PC-9 (cell line): ENCODE measurements at regions not wholly inside any gene's neighbourhood (a gene's known extent, or its start where the extent isn't known, plus 50 kb on each side); places are given as distances from the start of the nearest gene placed in this dataset.

Source experiments
- BruUV-seq: library from RNA; stranded (reverse); fragments of 400-500 nt; replicated peaks from 2 replicates; lab custom pipeline; 2021; lab: Mats Ljungman, UMichigan
- CTCF ChIA-PET: fragments of 300-600 bp; sonication (Branson Sonifier 250); formaldehyde crosslinking; loops from one replicate; lab custom pipeline; 2022; ENCODE audit warnings: antibody characterized with exemption; lab: Charles Lee
- POLR2A ChIA-PET: fragments of 300-600 bp; sonication (Branson Sonifier 250); formaldehyde crosslinking; loops from one replicate; lab custom pipeline; 2022; ENCODE audit warnings: antibody characterized with exemption; ENCODE audit not compliant: unreplicated experiment; lab: Charles Lee
- DNase-seq, 2 experiments: peaks; one replicate each; pipeline versions ENCODE4 v3.0.0 to v3.0.0-alpha.2; 2015 to 2022; ENCODE audit warnings: mixed read lengths in 1 of 2
- H2AFZ ChIP-seq: fragments of 200-600 bp; sonication (generic); 2 replicates; pipeline ENCODE4 v1.8.1; 2017; ENCODE audit warnings: antibody characterized with exemption
- H3F3A ChIP-seq: fragments of 200-600 bp; sonication (generic); 2 replicates; pipeline ENCODE4 v1.8.1; 2017; ENCODE audit warnings: antibody characterized with exemption, mild to moderate bottlenecking, low read depth; ENCODE audit not compliant: insufficient read depth
- H3K27ac ChIP-seq: fragments of 200-600 bp; sonication (generic); 2 replicates; pipeline ENCODE4 v1.6.1; 2016; ENCODE audit warnings: mixed run types
- H3K27me3 ChIP-seq: fragments of 200-600 bp; sonication (generic); 2 replicates; pipeline ENCODE4 v1.6.1; 2016; ENCODE audit warnings: low read depth, mixed run types; ENCODE audit not compliant: insufficient read depth
- H3K36me3 ChIP-seq: fragments of 200-600 bp; sonication (generic); 2 replicates; pipeline ENCODE4 v1.6.1; 2016; ENCODE audit warnings: low read depth, mixed run types
- H3K4me1 ChIP-seq: fragments of 200-600 bp; sonication (generic); replicated peaks from 2 replicates; pipeline ENCODE4 v1.6.1; 2016; ENCODE audit warnings: mixed run types; ENCODE audit not compliant: insufficient read depth
- H3K4me2 ChIP-seq: fragments of 200-600 bp; sonication (generic); 2 replicates; pipeline ENCODE4 v1.6.1; 2017; ENCODE audit warnings: mixed run types
- H3K4me3 ChIP-seq: fragments of 200-600 bp; sonication (generic); 2 replicates; pipeline ENCODE4 v1.6.1; 2016; ENCODE audit warnings: mixed run types
- H3K79me2 ChIP-seq: fragments of 200-600 bp; sonication (generic); 2 replicates; pipeline ENCODE4 v1.6.1; 2017; ENCODE audit warnings: low read depth, mixed run types
- H3K9me2 ChIP-seq: fragments of 200-600 bp; sonication (generic); 2 replicates; pipeline ENCODE4 v1.8.1; 2017; ENCODE audit warnings: mild to moderate bottlenecking; ENCODE audit not compliant: insufficient read depth
- H3K9me3 ChIP-seq: fragments of 200-600 bp; sonication (generic); 2 replicates; pipeline ENCODE4 v1.8.1; 2016; ENCODE audit warnings: low read depth; ENCODE audit not compliant: insufficient read depth
- H4K20me1 ChIP-seq: fragments of 200-600 bp; sonication (generic); 2 replicates; pipeline ENCODE4 v1.8.1; 2017; ENCODE audit not compliant: insufficient read depth
- EZH2 ChIP-seq: fragments of 200-600 bp; sonication (generic); IDR thresholded peaks from 2 replicates; pipeline ENCODE4 v1.8.0; 2017; ENCODE audit warnings: antibody characterized with exemption, low read depth
- intact Hi-C: fragments of 100-400 bp; cut with micrococcal nuclease; formaldehyde crosslinking; loops from one replicate; pipeline ENCODE4 v1.10.0; 2022; ENCODE audit not compliant: unreplicated experiment
- TF ChIP-seq, protein P1 (sequence below): fragments of 200-600 bp; sonication (generic); conservative IDR thresholded peaks from 2 replicates; pipeline ENCODE4 v1.6.1; 2017; ENCODE audit warnings: mixed run types, antibody characterized with exemption, mild to moderate bottlenecking, moderate library complexity

DNA sequence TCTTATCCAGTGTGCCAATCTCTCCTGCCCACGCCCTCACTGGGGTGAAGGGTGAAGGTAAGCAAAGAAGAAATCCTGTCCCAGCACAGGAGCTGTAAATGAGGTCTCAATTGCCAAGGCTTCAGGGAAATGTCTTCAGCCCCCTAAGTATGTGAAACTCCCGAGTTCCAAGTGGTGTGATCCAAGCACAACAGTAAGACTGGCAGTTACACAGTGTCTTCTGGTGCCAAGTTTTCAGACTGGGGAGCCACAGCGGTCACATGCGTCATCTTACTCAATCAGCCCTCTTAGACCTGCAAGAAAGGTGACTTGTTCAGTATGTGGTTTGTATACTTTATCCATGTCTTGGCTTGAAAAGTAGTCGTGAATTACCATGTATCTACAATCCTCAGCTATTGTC is 55.0 kb upstream of the SPRED2 start:
- no TSS peak for BruUV-seq
- Histone ChIP-seq H2AFZ (no peak overlapping the region), H3K4me2 (no peak overlapping the region), H3K79me2 (no peaks in the 10 kb centered on the region), H3K9me2 (no peaks in the 10 kb centered on the region), H3K36me3 (no peaks in the 10 kb centered on the region), H3K4me3 (no peak overlapping the region), H3F3A (peaks cover 13% of the 10 kb centered on the region; the same call in 1 of the 2 replicates), H3K27me3 (no peaks in the 10 kb centered on the region), H3K27ac (no peak overlapping the region), H3K9me3 (peaks cover 50% of the 10 kb centered on the region), H4K20me1 (no peaks in the 10 kb centered on the region), H3K4me1 (peaks cover 15% of the 10 kb centered on the region)
- intact Hi-C loops = no loop called here
- DNase-seq = no peak
- ChIA-PET CTCF (no interaction called here), POLR2A (interaction anchor here (0.6 kb wide), 1 partner anchor 35 kb away, joined by 3 read pairs; no protein-coding TSS in a partner anchor)
- TF ChIP-seq, protein P1, sequence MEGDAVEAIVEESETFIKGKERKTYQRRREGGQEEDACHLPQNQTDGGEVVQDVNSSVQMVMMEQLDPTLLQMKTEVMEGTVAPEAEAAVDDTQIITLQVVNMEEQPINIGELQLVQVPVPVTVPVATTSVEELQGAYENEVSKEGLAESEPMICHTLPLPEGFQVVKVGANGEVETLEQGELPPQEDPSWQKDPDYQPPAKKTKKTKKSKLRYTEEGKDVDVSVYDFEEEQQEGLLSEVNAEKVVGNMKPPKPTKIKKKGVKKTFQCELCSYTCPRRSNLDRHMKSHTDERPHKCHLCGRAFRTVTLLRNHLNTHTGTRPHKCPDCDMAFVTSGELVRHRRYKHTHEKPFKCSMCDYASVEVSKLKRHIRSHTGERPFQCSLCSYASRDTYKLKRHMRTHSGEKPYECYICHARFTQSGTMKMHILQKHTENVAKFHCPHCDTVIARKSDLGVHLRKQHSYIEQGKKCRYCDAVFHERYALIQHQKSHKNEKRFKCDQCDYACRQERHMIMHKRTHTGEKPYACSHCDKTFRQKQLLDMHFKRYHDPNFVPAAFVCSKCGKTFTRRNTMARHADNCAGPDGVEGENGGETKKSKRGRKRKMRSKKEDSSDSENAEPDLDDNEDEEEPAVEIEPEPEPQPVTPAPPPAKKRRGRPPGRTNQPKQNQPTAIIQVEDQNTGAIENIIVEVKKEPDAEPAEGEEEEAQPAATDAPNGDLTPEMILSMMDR = no peak
- TF ChIP-seq EZH2 = no peak

DNA sequence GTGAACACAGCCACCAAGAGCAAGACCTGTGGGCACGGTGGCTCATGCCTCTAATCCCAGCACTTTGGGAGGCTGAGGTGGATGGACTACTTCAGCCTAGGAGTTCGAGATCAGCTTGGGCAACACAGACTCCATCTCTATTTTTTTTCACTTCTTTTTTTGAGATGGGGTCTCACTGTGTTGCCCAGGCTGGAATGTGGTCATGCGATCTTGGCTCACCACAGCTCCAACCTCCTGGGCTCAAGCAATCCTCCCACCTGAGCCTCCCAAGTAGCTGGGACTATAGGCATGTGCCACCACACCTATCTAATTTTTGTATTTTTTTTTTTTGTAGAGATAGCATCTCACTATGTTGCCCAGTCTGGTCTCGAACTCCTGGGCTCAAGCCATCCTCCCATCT is 54.4 kb upstream of the SPRED2 start:
- Histone ChIP-seq H3K27me3 (no peaks in the 10 kb centered on the region), H3K9me2 (no peaks in the 10 kb centered on the region), H3K4me1 (peaks cover 11% of the 10 kb centered on the region), H3K27ac (no peak overlapping the region), H3K4me3 (no peak overlapping the region), H3K9me3 (peaks cover 50% of the 10 kb centered on the region), H4K20me1 (no peaks in the 10 kb centered on the region), H3K36me3 (no peaks in the 10 kb centered on the region), H3F3A (peaks cover 10% of the 10 kb centered on the region; the same call in 1 of the 2 replicates), H3K79me2 (no peaks in the 10 kb centered on the region), H3K4me2 (no peak overlapping the region), H2AFZ (no peak overlapping the region)
- BruUV-seq = no TSS peak
- TF ChIP-seq, protein P1 = no peak
- no peak for TF ChIP-seq EZH2
- ChIA-PET POLR2A (no interaction called here), CTCF (no interaction called here)
- intact Hi-C loops = no loop called here
- no peak for DNase-seq

DNA sequence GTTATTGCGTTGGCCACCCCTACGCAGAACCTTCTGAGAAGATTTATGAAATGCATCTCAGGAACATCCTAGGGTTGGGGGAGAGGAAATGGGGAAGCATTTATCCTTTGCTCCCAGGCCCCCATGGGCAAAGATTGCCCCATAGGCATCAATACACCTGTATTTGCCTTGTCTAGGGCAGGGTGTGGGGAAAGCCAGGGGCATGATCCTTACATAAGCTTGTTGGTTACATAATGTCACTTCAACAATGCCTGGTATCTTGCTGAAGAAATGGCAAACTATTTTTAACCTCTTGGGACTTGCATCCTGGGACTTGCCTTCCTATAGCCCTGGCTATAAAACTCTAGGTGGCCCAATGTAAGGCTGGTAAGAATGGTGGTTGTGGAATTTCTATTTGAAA is 53.9 kb upstream of the SPRED2 start:
- H3K9me3 ChIP-seq = peaks cover 50% of the 10 kb centered on the region
- H3K9me2 ChIP-seq = no peaks in the 10 kb centered on the region
- H4K20me1 ChIP-seq = no peaks in the 10 kb centered on the region
- DNase-seq = no peak
- no peak overlapping the region for H3K4me2 ChIP-seq
- H3K4me3 ChIP-seq = no peak overlapping the region
- POLR2A ChIA-PET = no interaction called here
- H3K4me1 ChIP-seq = peaks cover 6% of the 10 kb centered on the region
- no peaks in the 10 kb centered on the region for H3K79me2 ChIP-seq
- H3K27me3 ChIP-seq = no peaks in the 10 kb centered on the region
- no TSS peak for BruUV-seq
- intact Hi-C loops = no loop called here
- H3F3A ChIP-seq = peaks cover 5% of the 10 kb centered on the region; the same call in 1 of the 2 replicates
- no peak for TF ChIP-seq EZH2
- TF ChIP-seq, protein P1 = no peak
- no peak overlapping the region for H3K27ac ChIP-seq
- CTCF ChIA-PET = no interaction called here
- no peak overlapping the region for H2AFZ ChIP-seq
- H3K36me3 ChIP-seq = no peaks in the 10 kb centered on the region
